ENCODE measurements at regions not wholly inside any gene's neighbourhood (a gene's known extent, or its start where the extent isn't known, plus 50 kb on each side); places are given as distances from the start of the nearest gene placed in this dataset.
"Not testable (repeated sequence)": the region's sequence is repeated elsewhere in the genome, so short reads cannot be mapped to it uniquely, and the experiment has no call there.

GRCh38 chr17:69698352-69698751 is 283.9 kb downstream of the MAP2K6 start:
- peaks cover 25% of the 10 kb centered on the region for H3K9me3 Mint-ChIP-seq
- not testable (repeated sequence) for H3K27ac Mint-ChIP-seq, ATAC-seq, H3K4me1 Mint-ChIP-seq, H3K27me3 Mint-ChIP-seq, H3K36me3 Mint-ChIP-seq, H3K4me3 Mint-ChIP-seq

- Mint-ChIP-seq H3K36me3 (no peaks in the 10 kb centered on the region), H3K27me3 (no peaks in the 10 kb centered on the region), H3K4me3 (no peak overlapping the region), H3K27ac (no peak overlapping the region), H3K9me3 (peaks cover 24% of the 10 kb centered on the region), H3K4me1 (no peaks in the 10 kb centered on the region)
- no peak for ATAC-seq
These were observed 287.6 kb downstream of the MAP2K6 start for GRCh38 chr17:69702078-69702477.

- Mint-ChIP-seq H3K36me3 (no peaks in the 10 kb centered on the region), H3K4me1 (no peaks in the 10 kb centered on the region), H3K4me3 (no peak overlapping the region), H3K9me3 (peaks cover 22% of the 10 kb centered on the region), H3K27ac (no peak overlapping the region), H3K27me3 (peaks cover 8% of the 10 kb centered on the region)
- ATAC-seq = no peak
These were observed 289.3 kb downstream of the MAP2K6 start for GRCh38 chr17:69703751-69704150.

- H3K27me3 Mint-ChIP-seq = peaks cover 8% of the 10 kb centered on the region
- no peak overlapping the region for H3K27ac Mint-ChIP-seq
- peaks cover 14% of the 10 kb centered on the region for H3K9me3 Mint-ChIP-seq
- ATAC-seq = no peak
- H3K36me3 Mint-ChIP-seq = no peaks in the 10 kb centered on the region
- H3K4me1 Mint-ChIP-seq = no peaks in the 10 kb centered on the region
- no peak overlapping the region for H3K4me3 Mint-ChIP-seq
These were observed 290.4 kb downstream of the MAP2K6 start for GRCh38 chr17:69704935-69705334.

- Mint-ChIP-seq H3K9me3 (peaks cover 8% of the 10 kb centered on the region), H3K4me1 (no peaks in the 10 kb centered on the region), H3K4me3 (no peak overlapping the region), H3K27ac (no peak overlapping the region), H3K36me3 (no peaks in the 10 kb centered on the region), H3K27me3 (peaks cover 18% of the 10 kb centered on the region)
- ATAC-seq = no peak
These were observed 291.6 kb downstream of the MAP2K6 start for GRCh38 chr17:69706127-69706526.

GRCh38 chr17:69709441-69709840 is 294.9 kb downstream of the MAP2K6 start:
- H3K27me3 Mint-ChIP-seq = peaks cover 21% of the 10 kb centered on the region
- no peak overlapping the region for H3K4me3 Mint-ChIP-seq
- peaks cover 1% of the 10 kb centered on the region for H3K9me3 Mint-ChIP-seq
- no peak for ATAC-seq
- H3K27ac Mint-ChIP-seq = no peak overlapping the region
- no peaks in the 10 kb centered on the region for H3K4me1 Mint-ChIP-seq
- no peaks in the 10 kb centered on the region for H3K36me3 Mint-ChIP-seq

- H3K27me3 Mint-ChIP-seq = peaks cover 21% of the 10 kb centered on the region
These were observed 296.4 kb downstream of the MAP2K6 start for GRCh38 chr17:69710926-69711325.

GRCh38 chr17:69711541-69711940 is 297.0 kb downstream of the MAP2K6 start:
- ATAC-seq = no peak
- Mint-ChIP-seq H3K9me3 (no peaks in the 10 kb centered on the region), H3K27me3 (peaks cover 21% of the 10 kb centered on the region), H3K36me3 (no peaks in the 10 kb centered on the region), H3K4me1 (no peaks in the 10 kb centered on the region), H3K4me3 (no peak overlapping the region), H3K27ac (no peak overlapping the region)

More at GRCh38 chr17:69710926-69711325, 296.4 kb downstream of the MAP2K6 start:
- no peak for ATAC-seq
- no peak overlapping the region for H3K27ac Mint-ChIP-seq
- H3K36me3 Mint-ChIP-seq = no peaks in the 10 kb centered on the region
- H3K9me3 Mint-ChIP-seq = no peaks in the 10 kb centered on the region
- no peaks in the 10 kb centered on the region for H3K4me1 Mint-ChIP-seq
- H3K4me3 Mint-ChIP-seq = no peak overlapping the region

- Mint-ChIP-seq H3K4me3 (no peak overlapping the region), H3K36me3 (no peaks in the 10 kb centered on the region), H3K9me3 (no peaks in the 10 kb centered on the region), H3K4me1 (no peaks in the 10 kb centered on the region), H3K27me3 (peaks cover 21% of the 10 kb centered on the region), H3K27ac (no peak overlapping the region)
- ATAC-seq = no peak
These were observed 298.4 kb downstream of the MAP2K6 start for GRCh38 chr17:69712801-69713311.

- H3K27me3 Mint-ChIP-seq = peaks cover 12% of the 10 kb centered on the region
These were observed 299.3 kb downstream of the MAP2K6 start for GRCh38 chr17:69713815-69714214.

GRCh38 chr17:69714669-69715068 is 300.2 kb downstream of the MAP2K6 start:
- Mint-ChIP-seq H3K4me3 (no peak overlapping the region), H3K27ac (no peak overlapping the region), H3K4me1 (no peaks in the 10 kb centered on the region), H3K27me3 (peaks cover 12% of the 10 kb centered on the region), H3K9me3 (no peaks in the 10 kb centered on the region), H3K36me3 (no peaks in the 10 kb centered on the region)
- ATAC-seq = no peak

More at GRCh38 chr17:69713815-69714214, 299.3 kb downstream of the MAP2K6 start:
- ATAC-seq = no peak
- Mint-ChIP-seq H3K27ac (no peak overlapping the region), H3K36me3 (no peaks in the 10 kb centered on the region), H3K4me1 (no peaks in the 10 kb centered on the region), H3K9me3 (no peaks in the 10 kb centered on the region), H3K4me3 (no peak overlapping the region)

GRCh38 chr17:69715656-69716055 is 301.2 kb downstream of the MAP2K6 start:
- Mint-ChIP-seq H3K4me3 (no peak overlapping the region), H3K27me3 (peaks cover 7% of the 10 kb centered on the region), H3K4me1 (no peaks in the 10 kb centered on the region), H3K36me3 (no peaks in the 10 kb centered on the region), H3K27ac (no peak overlapping the region), H3K9me3 (no peaks in the 10 kb centered on the region)
- no peak for ATAC-seq

- Mint-ChIP-seq H3K9me3 (no peaks in the 10 kb centered on the region), H3K4me1 (no peaks in the 10 kb centered on the region), H3K27me3 (no peaks in the 10 kb centered on the region), H3K27ac (no peak overlapping the region), H3K36me3 (no peaks in the 10 kb centered on the region), H3K4me3 (no peak overlapping the region)
- ATAC-seq = no peak
These were observed 302.1 kb downstream of the MAP2K6 start for GRCh38 chr17:69716556-69716955.

GRCh38 chr17:69717214-69717613 is 302.7 kb downstream of the MAP2K6 start:
- Mint-ChIP-seq H3K9me3 (no peaks in the 10 kb centered on the region), H3K27me3 (no peaks in the 10 kb centered on the region), H3K36me3 (no peaks in the 10 kb centered on the region), H3K27ac (no peak overlapping the region), H3K4me3 (no peak overlapping the region), H3K4me1 (no peaks in the 10 kb centered on the region)
- ATAC-seq = no peak

- Mint-ChIP-seq H3K4me3 (no peak overlapping the region), H3K27me3 (no peaks in the 10 kb centered on the region), H3K9me3 (no peaks in the 10 kb centered on the region), H3K27ac (no peak overlapping the region), H3K4me1 (no peaks in the 10 kb centered on the region), H3K36me3 (no peaks in the 10 kb centered on the region)
- ATAC-seq = no peak
These were observed 303.3 kb downstream of the MAP2K6 start for GRCh38 chr17:69717819-69718218.

GRCh38 chr17:69719474-69720048 is 305.1 kb downstream of the MAP2K6 start:
- H3K4me3 Mint-ChIP-seq = no peak overlapping the region
- ATAC-seq = no peak

More at GRCh38 chr17:69719474-69720048, 305.1 kb downstream of the MAP2K6 start:
- Mint-ChIP-seq H3K36me3 (no peaks in the 10 kb centered on the region), H3K9me3 (no peaks in the 10 kb centered on the region), H3K27me3 (no peaks in the 10 kb centered on the region), H3K27ac (no peak overlapping the region), H3K4me1 (no peaks in the 10 kb centered on the region)
